ENCODE measurements at regions not wholly inside any gene's neighbourhood (a gene's known extent, or its start where the extent isn't known, plus 50 kb on each side); places are given as distances from the start of the nearest gene placed in this dataset.

GRCh38 chr1:99173282-99173681 lies 91.0 kb upstream of the PLPPR4 start:
- Histone ChIP-seq H3K9ac (ENCODE audit: low read length) (no peak overlapping the region), H3K4me3 (ENCODE audit: control extremely low read depth in 1 of 5, extremely low read depth in 1 of 5, insufficient read depth in 1 of 5, low read depth in 2 of 5, low read length in 4 of 5) (no peak overlapping the region), H3K4me1 (ENCODE audit: control insufficient read depth in 2 of 2, insufficient read depth in 2 of 2, low read length in 2 of 2) (no peaks in the 10 kb centered on the region), H3K27me3 (replicated peaks in 1 of 4; ENCODE audit: control extremely low read depth in 1 of 4, control insufficient read depth in 3 of 4, insufficient read depth in 4 of 4, low read length in 3 of 4) (no peaks in the 10 kb centered on the region), H3K36me3 (replicated peaks in 1 of 2; ENCODE audit: control extremely low read depth in 1 of 2, control insufficient read depth in 1 of 2, extremely low read depth in 1 of 2, insufficient read depth in 2 of 2, low read length in 1 of 2) (no peaks in the 10 kb centered on the region), H3K9me3 (ENCODE audit: control extremely low read depth in 1 of 3, control insufficient read depth in 2 of 3, insufficient read depth in 1 of 3, low read length in 2 of 3) (no peaks in the 10 kb centered on the region), H2AFZ (ENCODE audit: insufficient read depth, low read depth, low read length, poor library complexity, severe bottlenecking) (no peak overlapping the region), H3K27ac (ENCODE audit: low read length in 2 of 2) (no peak overlapping the region), H4K20me1 (ENCODE audit: control insufficient read depth, insufficient read depth, low read length, poor library complexity, severe bottlenecking) (no peaks in the 10 kb centered on the region), H3K4me2 (replicated peaks; ENCODE audit: low read depth, low read length, poor library complexity, severe bottlenecking) (no peak overlapping the region), H3K79me2 (ENCODE audit: control insufficient read depth, insufficient read depth, low read length) (no peaks in the 10 kb centered on the region)
- TF ChIP-seq CTCF (IDR thresholded peaks at IDR 0.05) (no peak), EZH2 (IDR thresholded peaks at IDR 0.05; ENCODE audit: borderline replicate concordance, insufficient read depth, low read depth, low read length, poor library complexity, severe bottlenecking) (no peak)
- no peaks in the 10 kb centered on the region for H3K9me3 Mint-ChIP-seq (ENCODE audit: insufficient read depth)
- ATAC-seq (ENCODE audit: low read depth) (no peak), DNase-seq (no peak)
- no peak overlapping the region for H3K4me3 Mint-ChIP-seq
- no peak overlapping the region for H3K27ac Mint-ChIP-seq
- WGBS (ENCODE audit: insufficient coverage): no CpG with 5 or more reads among the region's 3 CpGs
- intact Hi-C loops (cut with micrococcal nuclease): no loop called here
- ChIA-PET POLR2A (no interaction called here), CTCF (no interaction called here)
- peaks cover 5% of the 10 kb centered on the region for H3K27me3 Mint-ChIP-seq
- H3K4me1 Mint-ChIP-seq: no peaks in the 10 kb centered on the region

DNA sequence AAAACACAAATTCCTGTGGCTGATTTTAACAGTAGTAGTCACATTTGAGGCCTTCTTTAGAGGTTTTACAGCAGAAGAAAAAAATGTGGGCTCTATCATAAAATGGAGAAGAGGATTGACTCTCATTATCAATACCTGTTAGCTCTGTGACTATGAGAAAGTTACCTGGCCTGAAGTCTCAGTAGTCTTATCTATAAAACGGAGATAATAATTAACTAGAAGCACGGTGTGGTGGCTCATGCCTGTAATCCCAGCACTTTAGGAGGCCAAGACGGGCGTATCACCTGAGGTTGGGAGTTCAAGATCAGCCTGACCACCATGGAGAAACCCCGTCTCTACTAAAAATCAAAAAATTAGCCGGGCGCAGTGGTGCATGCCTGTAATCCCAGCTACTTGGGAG lies 90.4 kb upstream of the PLPPR4 start:
- no peaks in the 10 kb centered on the region for H3K4me1 Mint-ChIP-seq
- H3K27me3 Mint-ChIP-seq: peaks cover 5% of the 10 kb centered on the region
- no peak overlapping the region for H3K4me3 ChIP-seq (ENCODE audit: control extremely low read depth in 1 of 5, extremely low read depth in 1 of 5, insufficient read depth in 1 of 5, low read depth in 2 of 5, low read length in 4 of 5)
- no peak overlapping the region for H3K27ac ChIP-seq (ENCODE audit: low read length in 2 of 2)
- no peaks in the 10 kb centered on the region for H3K4me1 ChIP-seq (ENCODE audit: control insufficient read depth in 2 of 2, insufficient read depth in 2 of 2, low read length in 2 of 2)
- DNase-seq (no peak), ATAC-seq (ENCODE audit: low read depth) (no peak)
- TF ChIP-seq CTCF (IDR thresholded peaks at IDR 0.05) (no peak), EZH2 (IDR thresholded peaks at IDR 0.05; ENCODE audit: borderline replicate concordance, insufficient read depth, low read depth, low read length, poor library complexity, severe bottlenecking) (no peak)
- POLR2A ChIA-PET: no interaction called here
- H3K4me3 Mint-ChIP-seq: no peak overlapping the region
- no peak overlapping the region for H3K27ac Mint-ChIP-seq
- H3K9ac ChIP-seq (ENCODE audit: low read length): no peak overlapping the region
- H4K20me1 ChIP-seq (ENCODE audit: control insufficient read depth, insufficient read depth, low read length, poor library complexity, severe bottlenecking): no peaks in the 10 kb centered on the region
- no peak overlapping the region for H3K4me2 ChIP-seq (replicated peaks; ENCODE audit: low read depth, low read length, poor library complexity, severe bottlenecking)
- CTCF ChIA-PET: no interaction called here
- no peaks in the 10 kb centered on the region for H3K9me3 Mint-ChIP-seq (ENCODE audit: insufficient read depth)
- no peak overlapping the region for H2AFZ ChIP-seq (ENCODE audit: insufficient read depth, low read depth, low read length, poor library complexity, severe bottlenecking)
- H3K36me3 ChIP-seq (replicated peaks in 1 of 2; ENCODE audit: control extremely low read depth in 1 of 2, control insufficient read depth in 1 of 2, extremely low read depth in 1 of 2, insufficient read depth in 2 of 2, low read length in 1 of 2): no peaks in the 10 kb centered on the region
- no peaks in the 10 kb centered on the region for H3K27me3 ChIP-seq (replicated peaks in 1 of 4; ENCODE audit: control extremely low read depth in 1 of 4, control insufficient read depth in 3 of 4, insufficient read depth in 4 of 4, low read length in 3 of 4)
- WGBS (ENCODE audit: insufficient coverage): no CpG with 5 or more reads among the region's 7 CpGs
- intact Hi-C loops (cut with micrococcal nuclease): no loop called here
- no peaks in the 10 kb centered on the region for H3K79me2 ChIP-seq (ENCODE audit: control insufficient read depth, insufficient read depth, low read length)
- H3K9me3 ChIP-seq (ENCODE audit: control extremely low read depth in 1 of 3, control insufficient read depth in 2 of 3, insufficient read depth in 1 of 3, low read length in 2 of 3): no peaks in the 10 kb centered on the region

Measured in B cell (primary cell).